Ishikawa (cell line): ENCODE measurements at regions not wholly inside any gene's neighbourhood (a gene's known extent, or its start where the extent isn't known, plus 50 kb on each side); places are given as distances from the start of the nearest gene placed in this dataset.

Source experiments
- CEBPB ChIP-seq: IDR thresholded peaks from 2 replicates; pipeline ENCODE4 v1.6.1; 2012
- CREB1 ChIP-seq: IDR thresholded peaks from 2 replicates; pipeline ENCODE4 v1.6.1; 2012; ENCODE audit warnings: low read depth
- EGR1 ChIP-seq: IDR thresholded peaks from 2 replicates; pipeline ENCODE4 v1.6.1; 2012
- EP300 ChIP-seq: IDR thresholded peaks from 2 replicates; pipeline ENCODE4 v1.6.1; 2012; ENCODE audit warnings: borderline replicate concordance
- FOXM1 ChIP-seq: IDR thresholded peaks from 2 replicates; pipeline ENCODE4 v1.6.1; 2012; ENCODE audit warnings: low read depth, borderline replicate concordance
- NFIC ChIP-seq: IDR thresholded peaks from 2 replicates; pipeline ENCODE4 v1.6.1; 2012
- RAD21 ChIP-seq: IDR thresholded peaks from 2 replicates; pipeline ENCODE4 v1.6.1; 2012; ENCODE audit warnings: low read depth
- TAF1 ChIP-seq: IDR thresholded peaks from 2 replicates; pipeline ENCODE4 v1.6.1; 2012; ENCODE audit warnings: low read depth, mild to moderate bottlenecking
- TCF12 ChIP-seq: IDR thresholded peaks from 2 replicates; pipeline ENCODE4 v1.6.1; 2012; ENCODE audit warnings: low read depth
- TEAD4 ChIP-seq: IDR thresholded peaks from 2 replicates; pipeline ENCODE4 v1.6.1; 2012
- YY1 ChIP-seq: IDR thresholded peaks from 2 replicates; pipeline ENCODE4 v1.6.1; 2012; ENCODE audit warnings: low read depth
- ZBTB7A ChIP-seq: IDR thresholded peaks from 2 replicates; pipeline ENCODE4 v1.6.1; 2012; ENCODE audit warnings: low read depth
- TF ChIP-seq, protein P1 (sequence below): IDR thresholded peaks from 2 replicates; pipeline ENCODE4 v1.6.1; 2012; ENCODE audit warnings: low read depth, mild to moderate bottlenecking
- TF ChIP-seq, protein P2 (sequence below): IDR thresholded peaks from 2 replicates; pipeline ENCODE4 v1.6.1; 2012
- TF ChIP-seq, protein P3 (sequence below): IDR thresholded peaks from 2 replicates; pipeline ENCODE4 v1.6.1; 2012

DNA sequence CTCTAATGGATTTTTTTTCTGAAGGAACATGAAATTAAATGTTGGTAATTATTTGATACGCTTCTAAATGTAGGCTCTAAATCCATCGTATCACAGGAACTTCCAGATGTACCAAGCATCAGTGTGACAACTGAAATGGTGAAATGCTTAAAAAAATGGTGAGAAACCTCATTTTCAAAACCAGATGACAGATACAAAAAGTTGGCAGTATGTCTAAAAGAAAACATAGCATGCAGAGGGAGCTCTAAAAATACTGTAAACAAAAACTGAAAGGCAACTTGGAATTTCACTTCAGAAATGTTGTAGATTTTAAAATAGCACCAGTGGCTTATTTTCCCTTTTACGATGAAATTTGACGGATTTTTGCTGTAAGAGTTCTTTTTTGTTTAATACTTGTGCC is 1043.6 kb upstream of the WWC1 start:
- TF ChIP-seq, protein P1, sequence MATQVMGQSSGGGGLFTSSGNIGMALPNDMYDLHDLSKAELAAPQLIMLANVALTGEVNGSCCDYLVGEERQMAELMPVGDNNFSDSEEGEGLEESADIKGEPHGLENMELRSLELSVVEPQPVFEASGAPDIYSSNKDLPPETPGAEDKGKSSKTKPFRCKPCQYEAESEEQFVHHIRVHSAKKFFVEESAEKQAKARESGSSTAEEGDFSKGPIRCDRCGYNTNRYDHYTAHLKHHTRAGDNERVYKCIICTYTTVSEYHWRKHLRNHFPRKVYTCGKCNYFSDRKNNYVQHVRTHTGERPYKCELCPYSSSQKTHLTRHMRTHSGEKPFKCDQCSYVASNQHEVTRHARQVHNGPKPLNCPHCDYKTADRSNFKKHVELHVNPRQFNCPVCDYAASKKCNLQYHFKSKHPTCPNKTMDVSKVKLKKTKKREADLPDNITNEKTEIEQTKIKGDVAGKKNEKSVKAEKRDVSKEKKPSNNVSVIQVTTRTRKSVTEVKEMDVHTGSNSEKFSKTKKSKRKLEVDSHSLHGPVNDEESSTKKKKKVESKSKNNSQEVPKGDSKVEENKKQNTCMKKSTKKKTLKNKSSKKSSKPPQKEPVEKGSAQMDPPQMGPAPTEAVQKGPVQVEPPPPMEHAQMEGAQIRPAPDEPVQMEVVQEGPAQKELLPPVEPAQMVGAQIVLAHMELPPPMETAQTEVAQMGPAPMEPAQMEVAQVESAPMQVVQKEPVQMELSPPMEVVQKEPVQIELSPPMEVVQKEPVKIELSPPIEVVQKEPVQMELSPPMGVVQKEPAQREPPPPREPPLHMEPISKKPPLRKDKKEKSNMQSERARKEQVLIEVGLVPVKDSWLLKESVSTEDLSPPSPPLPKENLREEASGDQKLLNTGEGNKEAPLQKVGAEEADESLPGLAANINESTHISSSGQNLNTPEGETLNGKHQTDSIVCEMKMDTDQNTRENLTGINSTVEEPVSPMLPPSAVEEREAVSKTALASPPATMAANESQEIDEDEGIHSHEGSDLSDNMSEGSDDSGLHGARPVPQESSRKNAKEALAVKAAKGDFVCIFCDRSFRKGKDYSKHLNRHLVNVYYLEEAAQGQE, result no peak
- TF ChIP-seq TEAD4 (no peak), CEBPB (no peak), EP300 (no peak), CREB1 (no peak), TCF12 (no peak)
- TF ChIP-seq, protein P2, sequence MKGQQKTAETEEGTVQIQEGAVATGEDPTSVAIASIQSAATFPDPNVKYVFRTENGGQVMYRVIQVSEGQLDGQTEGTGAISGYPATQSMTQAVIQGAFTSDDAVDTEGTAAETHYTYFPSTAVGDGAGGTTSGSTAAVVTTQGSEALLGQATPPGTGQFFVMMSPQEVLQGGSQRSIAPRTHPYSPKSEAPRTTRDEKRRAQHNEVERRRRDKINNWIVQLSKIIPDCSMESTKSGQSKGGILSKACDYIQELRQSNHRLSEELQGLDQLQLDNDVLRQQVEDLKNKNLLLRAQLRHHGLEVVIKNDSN, result no peak

DNA sequence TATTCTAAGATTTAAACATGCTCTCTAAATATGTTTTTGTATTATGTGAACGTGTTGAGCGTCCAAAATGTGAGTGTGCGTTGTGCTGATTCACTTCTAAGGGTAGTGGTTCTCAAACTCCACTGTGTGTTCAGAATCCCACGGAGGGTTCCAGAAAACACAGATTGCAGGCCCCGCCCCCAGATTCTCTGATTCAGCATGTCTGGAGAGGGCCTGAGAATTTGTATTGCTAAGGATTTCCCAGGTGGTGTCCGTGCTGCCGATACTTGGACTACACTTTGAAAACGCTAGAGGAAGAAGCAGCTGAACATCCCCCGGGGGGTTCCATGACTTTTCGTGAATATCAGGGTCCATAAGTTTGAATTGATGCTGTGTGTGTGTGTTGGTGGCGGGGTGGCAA is 1043.2 kb upstream of the WWC1 start:
- TF ChIP-seq TAF1 (no peak), TEAD4 (no peak), NFIC (no peak), RAD21 (no peak), ZBTB7A (no peak), CREB1 (no peak)

DNA sequence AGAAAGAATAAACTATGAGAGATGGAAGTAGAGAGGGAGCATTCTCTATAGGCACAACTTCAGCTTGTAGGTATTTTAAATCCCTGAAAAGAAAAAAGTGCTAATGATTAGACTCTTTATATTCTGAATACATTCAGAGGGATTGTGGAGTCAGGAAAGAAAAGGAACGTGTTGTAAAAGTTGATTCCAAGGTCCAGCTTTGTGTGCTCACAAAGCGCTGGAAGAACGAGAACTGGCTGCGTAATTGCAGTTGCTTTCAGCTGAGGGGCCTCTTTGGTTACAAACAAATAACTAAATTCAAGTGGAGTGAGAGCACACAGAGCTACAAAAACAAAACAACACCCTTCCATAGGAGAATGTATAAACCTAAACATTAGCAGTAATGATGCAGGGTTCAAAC is 1040.4 kb upstream of the WWC1 start:
- no peak for TF ChIP-seq TEAD4
- TF ChIP-seq EGR1, result no peak
- no peak for TF ChIP-seq ZBTB7A
- no peak for TF ChIP-seq RAD21
- no peak for TF ChIP-seq CREB1
- no peak for TF ChIP-seq NFIC

DNA sequence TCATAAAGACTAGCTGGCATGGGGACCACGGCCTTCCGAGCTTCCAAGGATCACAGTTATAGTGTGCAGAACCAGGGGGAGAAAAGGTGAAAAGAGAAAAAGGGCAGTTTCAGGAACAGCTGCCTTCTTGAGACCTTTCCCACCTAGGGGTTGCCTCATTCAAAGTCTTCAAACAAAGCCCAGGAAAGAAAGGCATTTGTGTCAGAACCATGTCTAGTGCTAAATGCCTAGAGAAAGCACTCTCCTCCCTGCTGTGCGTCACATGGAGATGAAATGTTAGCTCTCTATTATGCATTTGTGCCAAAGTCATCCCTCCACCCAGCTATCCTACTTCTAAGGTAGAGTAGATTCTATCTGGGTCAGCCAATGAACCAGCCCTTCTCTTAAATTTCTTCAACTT is 1037.3 kb upstream of the WWC1 start:
- TF ChIP-seq YY1, result no peak
- TF ChIP-seq FOXM1, result no peak
- TF ChIP-seq, protein P2, result no peak
- no peak for TF ChIP-seq RAD21
- no peak for TF ChIP-seq ZBTB7A
- no peak for TF ChIP-seq TAF1
- no peak for TF ChIP-seq CEBPB
- no peak for TF ChIP-seq CREB1
- no peak for TF ChIP-seq TEAD4
- TF ChIP-seq EGR1, result no peak
- no peak for TF ChIP-seq NFIC
- TF ChIP-seq, protein P1, result no peak
- TF ChIP-seq EP300, result no peak
- TF ChIP-seq, protein P3, sequence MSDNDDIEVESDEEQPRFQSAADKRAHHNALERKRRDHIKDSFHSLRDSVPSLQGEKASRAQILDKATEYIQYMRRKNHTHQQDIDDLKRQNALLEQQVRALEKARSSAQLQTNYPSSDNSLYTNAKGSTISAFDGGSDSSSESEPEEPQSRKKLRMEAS, result no peak
- TF ChIP-seq TCF12, result no peak

DNA sequence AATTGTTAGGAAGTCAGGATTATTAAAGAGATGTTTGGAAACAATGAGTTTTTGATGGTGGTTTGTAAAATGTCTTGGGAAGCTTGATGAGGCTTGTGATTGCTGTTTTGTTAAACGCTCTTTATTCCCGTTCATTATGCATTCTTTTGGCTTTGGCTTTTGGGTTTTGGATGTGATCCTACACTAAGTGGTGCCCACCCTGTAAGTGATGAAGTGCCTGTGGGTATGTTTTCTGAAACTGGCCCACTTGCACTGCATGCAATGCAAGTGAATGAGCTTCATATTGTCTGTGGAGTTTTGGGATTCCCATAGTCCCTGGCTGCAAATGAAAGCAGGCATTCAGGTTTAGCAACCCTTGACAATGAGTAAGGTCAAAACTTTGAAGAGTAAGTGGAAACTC is 1035.5 kb upstream of the WWC1 start:
- TF ChIP-seq EGR1, result no peak
- TF ChIP-seq TEAD4, result no peak
- TF ChIP-seq TCF12, result no peak
- no peak for TF ChIP-seq ZBTB7A
- TF ChIP-seq TAF1, result no peak
- no peak for TF ChIP-seq CREB1
- TF ChIP-seq, protein P2, result no peak
- TF ChIP-seq, protein P3, result no peak
- TF ChIP-seq EP300, result no peak
- TF ChIP-seq FOXM1, result no peak
- no peak for TF ChIP-seq YY1

DNA sequence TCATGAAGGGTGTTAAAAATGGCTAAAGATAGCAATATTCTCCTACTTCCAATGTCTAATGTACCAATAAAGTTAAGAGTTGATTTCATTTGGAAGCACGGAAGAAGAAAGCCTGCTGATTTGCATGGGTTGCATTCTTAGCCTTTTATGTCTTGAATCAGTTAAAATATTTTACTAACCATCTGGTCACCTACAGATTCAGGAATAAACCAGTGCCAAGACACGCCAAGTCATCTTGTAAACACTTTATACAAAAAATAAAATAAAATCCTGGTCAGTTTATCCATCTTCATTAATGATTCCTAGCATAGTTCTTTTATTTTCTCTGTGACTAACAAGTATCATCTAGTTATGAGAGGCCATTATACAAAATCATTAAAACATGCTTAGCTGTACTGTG is 1031.6 kb upstream of the WWC1 start:
- no peak for TF ChIP-seq TAF1
- TF ChIP-seq ZBTB7A, result no peak
- TF ChIP-seq RAD21, result no peak
- no peak for TF ChIP-seq TCF12
